ENCODE measurements at regions not wholly inside any gene's neighbourhood (a gene's known extent, or its start where the extent isn't known, plus 50 kb on each side); places are given as distances from the start of the nearest gene placed in this dataset.
A peak's percentile ranks its signal among the peaks of the same experiment; 100 is the strongest.

GRCh38 chr6:156650896-156651390, 126.2 kb upstream of the ARID1B start:
- no peak for DNase-seq (ENCODE audit: low read depth in 2 of 2)

- no peak for DNase-seq (ENCODE audit: low read depth in 2 of 2)
These were observed 128.6 kb upstream of the ARID1B start for GRCh38 chr6:156648616-156649015.

GRCh38 chr6:156647991-156648390, 129.2 kb upstream of the ARID1B start:
- peak; percentile 16 to 35 for DNase-seq (ENCODE audit: low read depth in 2 of 2)

- no peak for DNase-seq (ENCODE audit: low read depth in 2 of 2)
These were observed 129.9 kb upstream of the ARID1B start for GRCh38 chr6:156647140-156647784.

- no peak for DNase-seq (ENCODE audit: low read depth in 2 of 2)
These were observed 130.7 kb upstream of the ARID1B start for GRCh38 chr6:156646496-156646895.

DNA sequence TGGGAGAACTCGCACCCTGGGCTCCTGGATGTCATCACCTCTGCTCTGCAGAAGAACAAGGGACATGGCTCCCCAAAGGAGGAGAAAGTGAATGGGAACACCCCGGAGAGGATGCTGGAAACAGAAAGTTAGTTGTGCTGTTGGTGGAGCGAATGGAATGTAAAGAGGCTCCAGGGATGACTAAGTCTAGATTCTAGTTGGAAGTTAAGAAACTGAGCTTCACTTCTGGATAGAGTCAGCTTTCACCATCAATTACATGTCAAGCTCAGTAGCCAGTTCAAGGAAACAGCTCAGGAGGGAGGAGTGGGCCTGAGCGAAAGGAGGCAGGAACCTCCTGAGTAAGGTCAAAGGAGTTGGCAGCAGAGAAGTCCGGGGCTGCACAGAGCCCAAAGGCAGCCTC, 132.1 kb upstream of the ARID1B start:
- DNase-seq (ENCODE audit: low read depth in 2 of 2): no peak

- peak in 1 of 2 donors; percentile 24 for DNase-seq (ENCODE audit: low read depth in 2 of 2)
These were observed 138.0 kb upstream of the ARID1B start for GRCh38 chr6:156639009-156639721.

DNA sequence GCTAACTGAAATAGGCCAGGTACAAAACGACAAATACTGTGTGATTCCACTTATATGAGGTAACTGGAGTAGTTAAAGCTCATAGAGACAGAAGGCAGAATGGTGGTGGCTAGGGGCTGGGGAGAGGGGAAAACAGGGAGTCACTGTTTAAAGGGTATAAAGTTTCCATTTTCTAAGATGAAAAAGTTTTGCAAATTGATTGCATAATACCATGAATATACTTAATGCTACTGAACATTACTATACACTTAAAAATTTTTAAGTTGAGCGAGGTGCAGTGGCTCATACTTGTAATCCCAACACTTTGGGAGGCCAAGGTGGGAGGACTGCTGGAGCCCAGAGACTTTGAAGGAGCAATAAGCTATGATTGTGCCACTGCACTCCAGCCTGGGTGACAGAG, 138.6 kb upstream of the ARID1B start:
- DNase-seq (ENCODE audit: low read depth in 2 of 2): no peak

DNA sequence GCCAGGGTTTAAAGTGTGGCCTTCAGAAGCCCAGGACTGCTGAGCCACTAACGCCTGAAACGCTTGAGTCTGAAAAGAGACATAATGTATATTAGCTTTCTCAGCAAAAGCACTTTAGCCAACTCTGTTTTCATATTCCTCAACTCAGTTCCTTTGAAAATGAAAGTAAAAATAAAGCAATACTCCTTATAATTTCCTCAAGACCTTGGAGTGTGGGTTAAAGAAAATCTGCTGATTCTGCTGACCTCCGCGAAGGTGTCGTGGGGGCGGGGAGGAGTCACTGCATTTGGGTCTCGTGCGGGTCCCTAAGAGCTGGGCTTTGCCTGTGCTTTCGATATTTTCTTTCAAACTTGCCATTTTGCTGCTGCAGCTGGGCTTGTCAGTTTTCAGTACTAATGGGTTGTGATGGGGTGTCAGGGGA, 142.2 kb upstream of the ARID1B start:
- DNase-seq (ENCODE audit: low read depth in 2 of 2): no peak

GRCh38 chr6:156634048-156634447, 143.1 kb upstream of the ARID1B start:
- no peak for DNase-seq (ENCODE audit: low read depth in 2 of 2)

DNA sequence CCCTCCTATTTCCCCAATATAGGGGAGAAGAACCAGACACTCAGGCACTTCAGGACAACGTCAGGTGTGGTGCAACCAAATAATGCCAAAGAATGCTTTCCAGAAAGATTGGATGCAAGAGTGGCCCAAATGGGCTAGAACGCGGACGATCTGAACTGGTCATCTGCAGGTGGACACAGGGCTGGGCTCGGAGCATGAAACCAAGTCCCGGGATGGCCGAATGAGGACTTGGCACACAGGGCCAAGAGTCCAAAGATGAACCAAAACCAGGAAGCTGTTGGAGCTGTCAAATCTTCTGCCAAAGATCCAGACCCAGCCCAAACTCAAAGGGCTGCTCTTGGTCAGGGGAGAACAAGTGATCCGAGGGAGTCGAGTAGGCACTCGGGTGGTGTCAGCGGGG, 143.9 kb upstream of the ARID1B start:
- DNase-seq (ENCODE audit: low read depth in 2 of 2): no peak

GRCh38 chr6:156630613-156631302, 146.4 kb upstream of the ARID1B start:
- DNase-seq (ENCODE audit: low read depth in 2 of 2): no peak

DNA sequence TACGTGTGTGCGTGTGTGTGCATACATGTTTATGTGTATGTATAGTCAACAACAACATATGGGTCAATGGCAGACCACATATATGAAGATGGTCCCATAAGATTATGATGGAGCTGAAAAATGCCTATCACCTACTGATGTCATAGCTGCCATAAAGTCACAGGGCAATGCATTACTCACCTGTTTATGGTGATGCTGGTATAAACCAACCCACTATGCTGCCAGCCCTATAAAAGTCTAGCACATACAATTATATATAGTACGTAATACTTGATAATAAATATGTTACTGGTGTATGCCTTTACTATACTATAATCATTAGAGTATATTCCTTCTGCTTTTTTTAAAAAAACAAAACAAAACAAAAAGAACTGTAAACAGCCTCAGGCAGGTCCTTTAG, 148.4 kb upstream of the ARID1B start:
- no peak for DNase-seq (ENCODE audit: low read depth in 2 of 2)

- DNase-seq (ENCODE audit: low read depth in 2 of 2): no peak
These were observed 149.7 kb upstream of the ARID1B start for GRCh38 chr6:156627524-156627923.

- no peak for DNase-seq (ENCODE audit: low read depth in 2 of 2)
These were observed 155.0 kb upstream of the ARID1B start for GRCh38 chr6:156622185-156622584.

DNA sequence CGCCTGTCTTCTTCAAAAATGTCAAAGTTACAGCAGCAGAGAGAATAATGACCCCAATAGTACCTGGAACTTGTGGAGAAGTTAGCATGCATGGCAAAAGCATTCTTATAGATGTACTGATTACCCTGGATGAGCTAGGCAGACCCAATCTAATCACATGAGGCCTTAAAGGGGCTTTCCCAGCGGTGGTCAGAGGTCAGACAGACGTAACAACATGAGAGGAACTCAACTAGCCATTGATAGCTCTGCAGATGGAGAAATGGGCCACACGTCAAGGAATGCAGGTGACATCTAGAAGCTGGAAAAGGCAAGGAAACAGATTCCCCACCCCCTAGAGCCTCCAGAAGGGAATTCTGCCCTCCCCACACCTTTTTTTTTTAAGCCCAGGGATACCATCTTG, 156.8 kb upstream of the ARID1B start:
- DNase-seq (ENCODE audit: low read depth in 2 of 2): no peak

DNA sequence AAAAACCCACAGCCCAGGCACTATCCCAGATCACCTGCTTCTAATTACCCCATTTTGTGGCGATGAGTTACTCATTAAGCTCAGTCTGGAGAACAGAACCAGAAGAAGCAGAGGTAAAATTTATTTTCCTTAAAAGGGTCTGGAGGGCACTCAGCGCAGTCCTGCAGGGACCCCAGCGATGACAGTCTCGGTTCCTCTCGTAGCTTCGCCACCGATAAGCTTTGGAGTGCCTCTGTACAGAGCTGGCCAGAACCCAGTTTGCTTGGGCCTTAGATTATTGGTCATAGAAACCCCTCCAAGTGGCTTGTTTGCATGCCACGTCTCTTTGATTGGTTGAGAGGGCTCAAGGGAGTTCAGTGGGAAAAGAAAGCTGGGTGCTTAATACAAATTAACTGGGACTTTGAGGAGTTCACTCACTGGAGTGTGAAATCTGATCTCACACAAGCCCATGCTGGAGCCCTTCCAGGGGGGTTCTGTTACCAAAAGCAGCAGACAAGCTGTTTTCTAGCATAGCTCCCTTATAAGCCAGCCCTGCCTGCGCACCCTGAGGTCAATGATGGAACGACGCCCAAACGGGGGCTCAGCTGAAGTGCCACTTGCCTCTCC, 158.5 kb upstream of the ARID1B start:
- DNase-seq (ENCODE audit: low read depth in 2 of 2): no peak

- DNase-seq (ENCODE audit: low read depth in 2 of 2): no peak
These were observed 159.2 kb upstream of the ARID1B start for GRCh38 chr6:156617941-156618340.

DNA sequence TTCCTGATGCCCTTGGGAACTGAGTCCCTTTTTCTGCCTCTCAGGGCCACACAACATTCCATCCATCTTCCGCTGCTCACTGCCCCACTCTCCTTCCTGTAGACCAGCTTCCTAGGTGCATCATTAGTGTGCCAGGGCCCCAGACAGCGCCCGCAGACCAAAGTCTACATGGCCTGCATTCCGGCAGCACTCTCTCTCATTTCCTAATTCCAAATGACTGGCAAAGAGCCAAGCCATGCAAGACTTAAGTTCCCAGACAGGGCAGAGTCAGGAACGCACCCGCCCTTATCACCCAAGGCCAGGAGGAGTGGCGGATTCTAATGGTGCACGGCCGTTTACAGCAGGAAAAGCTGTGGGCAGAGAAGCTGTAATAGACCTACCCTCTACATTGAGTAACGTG, 159.8 kb upstream of the ARID1B start:
- peak in 1 of 2 donors; percentile 38 for DNase-seq (ENCODE audit: low read depth in 2 of 2)

DNA sequence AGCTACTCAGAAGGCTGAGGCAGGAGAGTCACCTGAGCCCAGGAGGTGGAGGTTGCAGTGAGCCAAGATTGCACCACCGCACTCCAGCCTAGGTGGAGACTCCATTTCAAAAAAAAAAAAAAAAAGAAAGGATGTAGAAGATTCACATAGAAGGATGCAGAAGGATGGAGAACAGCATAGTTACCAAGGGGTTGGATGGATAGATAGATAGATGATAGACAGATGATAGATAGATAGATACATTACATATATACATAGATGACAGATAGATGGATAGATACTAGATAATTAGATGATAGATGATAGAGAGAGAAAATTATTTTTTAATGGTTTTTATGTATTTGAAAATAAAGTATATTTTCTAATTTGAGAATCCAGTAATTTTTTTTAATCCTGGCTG, 160.7 kb upstream of the ARID1B start:
- no peak for DNase-seq (ENCODE audit: low read depth in 2 of 2)

GRCh38 chr6:156613996-156614395, 163.2 kb upstream of the ARID1B start:
- DNase-seq (ENCODE audit: low read depth in 2 of 2): no peak

DNA sequence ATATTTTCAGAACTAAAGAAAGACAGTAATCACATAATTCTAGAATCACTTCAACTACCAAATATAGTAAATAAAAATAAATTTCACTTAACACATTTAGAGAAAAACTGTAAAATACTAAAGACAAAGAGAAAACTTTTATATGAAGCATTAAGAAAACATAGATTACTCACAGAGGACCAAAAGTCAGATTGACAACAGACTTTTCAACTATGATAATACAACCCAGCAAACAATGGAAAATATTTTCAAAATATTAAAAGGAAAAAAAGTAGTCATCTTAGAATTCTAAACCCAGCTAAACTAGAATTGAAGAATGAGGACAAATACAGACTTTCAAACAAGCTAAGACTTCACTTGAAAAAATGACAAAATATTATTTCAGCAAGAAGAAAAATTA, 164.8 kb upstream of the ARID1B start:
- DNase-seq (ENCODE audit: low read depth in 2 of 2): no peak

Measured in lung microvascular endothelial cell (primary cell).